MM.1S (cell line): ENCODE measurements at regions not wholly inside any gene's neighbourhood (a gene's known extent, or its start where the extent isn't known, plus 50 kb on each side); places are given as distances from the start of the nearest gene placed in this dataset.

Experiments
- DNase-seq: peaks from one replicate; pipeline ENCODE4 v3.0.0-alpha.2; 2015
- H2AFZ ChIP-seq: fragments of 300-600 bp; sonication (generic); 2 replicates; pipeline ENCODE4 v1.6.0; 2016; ENCODE audit warnings: antibody characterized with exemption, low read length
- H3F3A ChIP-seq: fragments of 300-600 bp; sonication (generic); 2 replicates; pipeline ENCODE4 v1.6.1; 2016; ENCODE audit warnings: mild to moderate bottlenecking, antibody characterized with exemption, low read length, moderate library complexity, mixed read lengths; ENCODE audit not compliant: insufficient read depth
- H3K27ac ChIP-seq: fragments of 300-600 bp; sonication (generic); 2 replicates; pipeline ENCODE4 v1.5.1; 2016; ENCODE audit warnings: mild to moderate bottlenecking, low read length
- H3K27me3 ChIP-seq: fragments of 300-600 bp; sonication (generic); replicated peaks from 2 replicates; pipeline ENCODE4 v1.6.0; 2016; ENCODE audit warnings: low read length; ENCODE audit not compliant: insufficient read depth
- H3K36me3 ChIP-seq: fragments of 300-600 bp; sonication (generic); replicated peaks from 2 replicates; pipeline ENCODE4 v1.6.1; 2016; ENCODE audit warnings: mild to moderate bottlenecking, low read length, mixed read lengths; ENCODE audit not compliant: insufficient read depth
- H3K4me1 ChIP-seq: fragments of 300-600 bp; sonication (generic); 2 replicates; pipeline ENCODE4 v1.6.1; 2016; ENCODE audit warnings: low read length, mixed read lengths
- H3K4me2 ChIP-seq: fragments of 300-600 bp; sonication (generic); 2 replicates; pipeline ENCODE4 v1.6.0; 2016; ENCODE audit warnings: low read depth, low read length
- H3K4me3 ChIP-seq: fragments of 300-600 bp; sonication (generic); 2 replicates; pipeline ENCODE4 v1.5.1; 2016; ENCODE audit warnings: low read length, mixed read lengths
- H3K79me2 ChIP-seq: fragments of 300-600 bp; sonication (generic); 2 replicates; pipeline ENCODE4 v1.6.1; 2016; ENCODE audit warnings: mixed run types, low read length, mixed read lengths
- H3K9ac ChIP-seq: fragments of 300-600 bp; sonication (generic); 2 replicates; pipeline ENCODE4 v1.6.1; 2016; ENCODE audit warnings: low read length, mixed read lengths
- H3K9me2 ChIP-seq: fragments of 300-600 bp; sonication (generic); replicated peaks from 2 replicates; pipeline ENCODE4 v1.6.1; 2016; ENCODE audit warnings: mild to moderate bottlenecking, low read length, mixed read lengths; ENCODE audit not compliant: insufficient read depth
- H3K9me3 ChIP-seq: fragments of 300-600 bp; sonication (generic); replicated peaks from 2 replicates; pipeline ENCODE4 v1.6.1; 2016; ENCODE audit warnings: mild to moderate bottlenecking, low read length, mixed read lengths; ENCODE audit not compliant: insufficient read depth
- H4K20me1 ChIP-seq: fragments of 300-600 bp; sonication (generic); 2 replicates; pipeline ENCODE4 v1.6.1; 2016; ENCODE audit warnings: mild to moderate bottlenecking, low read length, moderate library complexity, mixed read lengths; ENCODE audit not compliant: insufficient read depth
- EZH2 ChIP-seq: fragments of 300-600 bp; sonication (generic); optimal IDR thresholded peaks from 2 replicates; pipeline ENCODE3; 2017; ENCODE audit warnings: low read depth, mild to moderate bottlenecking, antibody characterized with exemption, low read length, mixed read lengths
- EZH2phosphoT487 ChIP-seq: fragments of 300-600 bp; sonication (generic); IDR thresholded peaks from 2 replicates; pipeline ENCODE4 v1.6.1; 2018; ENCODE audit warnings: antibody characterized with exemption, low read length
- TF ChIP-seq, protein P1 (sequence below): fragments of 300-600 bp; sonication (generic); IDR thresholded peaks from 2 replicates; pipeline ENCODE4 v1.5.1; 2016; ENCODE audit warnings: antibody characterized with exemption, low read length, mixed read lengths

DNA sequence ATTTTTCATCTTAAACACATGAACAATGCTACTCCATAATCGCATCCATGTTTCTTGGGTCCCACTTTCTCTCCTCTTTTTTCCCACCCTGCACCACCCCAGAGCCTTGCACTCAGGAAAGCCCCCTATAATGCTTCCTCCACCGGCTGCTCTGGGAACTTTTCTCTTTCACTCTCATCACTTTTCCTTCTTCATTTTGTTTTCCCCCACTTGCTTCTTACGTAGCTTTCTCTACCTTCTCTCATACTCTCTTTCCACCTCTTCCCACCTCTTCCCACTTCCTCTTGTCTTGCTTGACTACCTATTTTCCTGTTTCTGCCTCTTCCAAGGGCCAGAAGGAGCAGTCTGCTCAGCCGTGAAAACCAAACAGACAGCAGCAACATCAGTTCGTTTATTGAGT, 229.5 kb upstream of the RHOBTB1 start:
- Histone ChIP-seq H2AFZ (no peak overlapping the region), H3F3A (no peaks in the 10 kb centered on the region), H3K27me3 (no peaks in the 10 kb centered on the region), H3K9me3 (no peaks in the 10 kb centered on the region), H3K27ac (no peak overlapping the region), H3K9ac (no peak overlapping the region), H3K4me2 (no peak overlapping the region), H3K4me3 (no peak overlapping the region), H3K9me2 (no peaks in the 10 kb centered on the region), H3K36me3 (no peaks in the 10 kb centered on the region), H3K4me1 (no peaks in the 10 kb centered on the region), H3K79me2 (no peaks in the 10 kb centered on the region), H4K20me1 (no peaks in the 10 kb centered on the region)
- DNase-seq = no peak
- no peak for TF ChIP-seq EZH2phosphoT487
- no peak for TF ChIP-seq EZH2
- TF ChIP-seq, protein P1, sequence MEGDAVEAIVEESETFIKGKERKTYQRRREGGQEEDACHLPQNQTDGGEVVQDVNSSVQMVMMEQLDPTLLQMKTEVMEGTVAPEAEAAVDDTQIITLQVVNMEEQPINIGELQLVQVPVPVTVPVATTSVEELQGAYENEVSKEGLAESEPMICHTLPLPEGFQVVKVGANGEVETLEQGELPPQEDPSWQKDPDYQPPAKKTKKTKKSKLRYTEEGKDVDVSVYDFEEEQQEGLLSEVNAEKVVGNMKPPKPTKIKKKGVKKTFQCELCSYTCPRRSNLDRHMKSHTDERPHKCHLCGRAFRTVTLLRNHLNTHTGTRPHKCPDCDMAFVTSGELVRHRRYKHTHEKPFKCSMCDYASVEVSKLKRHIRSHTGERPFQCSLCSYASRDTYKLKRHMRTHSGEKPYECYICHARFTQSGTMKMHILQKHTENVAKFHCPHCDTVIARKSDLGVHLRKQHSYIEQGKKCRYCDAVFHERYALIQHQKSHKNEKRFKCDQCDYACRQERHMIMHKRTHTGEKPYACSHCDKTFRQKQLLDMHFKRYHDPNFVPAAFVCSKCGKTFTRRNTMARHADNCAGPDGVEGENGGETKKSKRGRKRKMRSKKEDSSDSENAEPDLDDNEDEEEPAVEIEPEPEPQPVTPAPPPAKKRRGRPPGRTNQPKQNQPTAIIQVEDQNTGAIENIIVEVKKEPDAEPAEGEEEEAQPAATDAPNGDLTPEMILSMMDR = no peak

DNA sequence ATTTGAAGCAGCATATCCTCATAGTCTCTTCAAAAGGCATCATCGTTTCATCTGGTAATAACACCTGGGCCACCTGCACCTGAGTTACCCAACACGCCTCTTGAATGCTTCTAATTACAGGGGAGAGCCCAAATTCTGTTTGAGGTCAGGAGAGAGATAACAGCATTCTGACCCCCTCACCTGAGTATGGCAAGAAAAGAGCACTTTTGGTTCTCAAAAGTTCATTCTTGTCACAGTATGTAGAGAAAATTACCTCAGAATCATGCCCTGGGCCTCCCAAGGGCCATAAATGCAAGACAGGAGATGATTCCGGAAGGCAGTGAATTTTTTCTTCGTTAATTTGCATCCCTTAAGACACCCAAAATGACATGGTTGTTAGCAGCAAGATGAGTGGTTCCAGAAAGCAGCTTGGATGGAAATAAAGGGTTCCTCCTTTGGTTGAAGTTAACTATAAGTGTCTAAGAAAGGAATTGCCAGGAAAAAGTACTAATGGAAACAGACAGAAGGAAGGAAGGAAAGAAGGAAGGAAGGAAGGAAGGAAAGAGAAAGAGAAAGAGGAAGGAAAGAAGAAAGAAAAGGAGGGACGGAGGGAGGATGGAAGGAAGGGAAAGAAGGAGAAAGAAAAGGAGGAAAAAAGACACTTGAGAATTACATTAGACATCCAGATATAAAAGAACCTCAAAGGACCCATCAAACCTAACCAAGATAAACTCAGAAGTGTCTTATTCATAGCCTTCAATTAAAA, 228.4 kb upstream of the RHOBTB1 start:
- Histone ChIP-seq H3F3A (no peaks in the 10 kb centered on the region), H3K79me2 (no peaks in the 10 kb centered on the region)

DNA sequence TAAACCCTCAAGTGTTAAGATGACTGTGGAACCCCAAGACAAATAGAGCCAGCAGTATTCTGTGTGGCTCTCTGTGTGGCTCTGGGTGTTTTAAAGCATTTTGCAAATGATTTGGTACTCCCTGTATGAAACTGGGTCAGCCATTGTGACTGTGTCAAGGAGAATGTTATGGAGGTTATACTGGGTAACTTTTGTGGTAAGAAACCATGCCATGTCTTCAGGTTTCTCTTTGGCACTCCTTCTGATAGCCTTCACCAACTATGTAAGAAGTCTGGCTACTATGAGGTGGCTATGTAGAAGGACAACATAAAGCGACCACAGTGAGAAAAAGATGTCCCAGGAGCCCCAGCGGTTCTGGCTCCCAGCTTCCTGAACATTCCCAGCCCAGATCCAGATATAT, 226.6 kb upstream of the RHOBTB1 start:
- no peaks in the 10 kb centered on the region for H3K36me3 ChIP-seq
- no peaks in the 10 kb centered on the region for H3K79me2 ChIP-seq
- no peak overlapping the region for H3K4me3 ChIP-seq
- no peak overlapping the region for H3K9ac ChIP-seq
- H3F3A ChIP-seq = no peaks in the 10 kb centered on the region
- DNase-seq = no peak
- no peak overlapping the region for H3K27ac ChIP-seq
- TF ChIP-seq EZH2 = no peak
- no peak for TF ChIP-seq EZH2phosphoT487
- TF ChIP-seq, protein P1 = no peak
- H2AFZ ChIP-seq = no peak overlapping the region
- H4K20me1 ChIP-seq = no peaks in the 10 kb centered on the region
- H3K9me2 ChIP-seq = no peaks in the 10 kb centered on the region
- no peaks in the 10 kb centered on the region for H3K27me3 ChIP-seq
- no peaks in the 10 kb centered on the region for H3K4me1 ChIP-seq
- H3K4me2 ChIP-seq = no peak overlapping the region
- no peaks in the 10 kb centered on the region for H3K9me3 ChIP-seq

More for the DNA sequence above, 228.4 kb upstream of the RHOBTB1 start:
- H3K4me1 ChIP-seq = no peaks in the 10 kb centered on the region
- H3K36me3 ChIP-seq = no peaks in the 10 kb centered on the region
- no peaks in the 10 kb centered on the region for H3K9me3 ChIP-seq
- H3K27me3 ChIP-seq = no peaks in the 10 kb centered on the region
- no peak for DNase-seq
- H3K4me2 ChIP-seq = no peak overlapping the region
- no peaks in the 10 kb centered on the region for H4K20me1 ChIP-seq
- H3K4me3 ChIP-seq = no peak overlapping the region
- no peak overlapping the region for H3K9ac ChIP-seq
- TF ChIP-seq EZH2 (no peak), EZH2phosphoT487 (no peak)
- TF ChIP-seq, protein P1 = no peak
- no peak overlapping the region for H2AFZ ChIP-seq
- H3K27ac ChIP-seq = no peak overlapping the region
- H3K9me2 ChIP-seq = no peaks in the 10 kb centered on the region
